Nephron progenitor cell (in vitro differentiated cells): ENCODE measurements at regions not wholly inside any gene's neighbourhood (a gene's known extent, or its start where the extent isn't known, plus 50 kb on each side); places are given as distances from the start of the nearest gene placed in this dataset.

Source experiments
- DNase-seq: peaks from one replicate; pipeline ENCODE4 v3.0.0; 2021
- H3K27ac Mint-ChIP-seq: 2 replicates; pipeline ENCODE4 v1.8.0; 2021; ENCODE audit warnings: mild to moderate bottlenecking, moderate library complexity, mixed read lengths
- H3K27me3 Mint-ChIP-seq: 2 replicates; pipeline ENCODE4 v1.8.0; 2021; ENCODE audit warnings: mild to moderate bottlenecking, low read depth, mixed read lengths; ENCODE audit not compliant: poor library complexity
- H3K36me3 Mint-ChIP-seq: 2 replicates; pipeline ENCODE4 v1.8.0; 2021; ENCODE audit warnings: low read depth, mixed read lengths
- H3K4me1 Mint-ChIP-seq: 2 replicates; pipeline ENCODE4 v1.8.0; 2021; ENCODE audit warnings: mixed read lengths
- H3K4me3 Mint-ChIP-seq: 2 replicates; pipeline ENCODE4 v1.8.0; 2021; ENCODE audit warnings: mild to moderate bottlenecking, moderate library complexity, mixed read lengths
- H3K9me3 Mint-ChIP-seq: 2 replicates; pipeline ENCODE4 v1.8.0; 2021; ENCODE audit warnings: mild to moderate bottlenecking, moderate library complexity, mixed read lengths
- CTCF ChIP-seq: fragments of 200-600 bp; sonication (generic); IDR thresholded peaks from 2 replicates; pipeline ENCODE4 v1.5.0; 2021; ENCODE audit warnings: antibody characterized with exemption

GRCh38 chr1:163933437-163933836 lies 611.7 kb downstream of the NUF2 start:
- Mint-ChIP-seq H3K27ac (no peak overlapping the region), H3K27me3 (peaks cover 3% of the 10 kb centered on the region), H3K4me3 (no peak overlapping the region), H3K9me3 (no peaks in the 10 kb centered on the region), H3K4me1 (no peaks in the 10 kb centered on the region), H3K36me3 (no peaks in the 10 kb centered on the region)
- no peak for TF ChIP-seq CTCF
- no peak for DNase-seq

GRCh38 chr1:163935738-163936374 lies 614.1 kb downstream of the NUF2 start:
- Mint-ChIP-seq H3K4me3 (no peak overlapping the region), H3K36me3 (no peaks in the 10 kb centered on the region), H3K27ac (no peak overlapping the region), H3K9me3 (peaks cover 3% of the 10 kb centered on the region), H3K4me1 (no peaks in the 10 kb centered on the region), H3K27me3 (peaks cover 3% of the 10 kb centered on the region)
- no peak for DNase-seq
- TF ChIP-seq CTCF = no peak

GRCh38 chr1:163959622-163960021 lies 599.4 kb upstream of the PBX1 start:
- DNase-seq = no peak
- no peak for TF ChIP-seq CTCF
- peaks cover 59% of the 10 kb centered on the region for H3K9me3 Mint-ChIP-seq
- peaks cover 6% of the 10 kb centered on the region for H3K27me3 Mint-ChIP-seq
- H3K4me3 Mint-ChIP-seq = no peak overlapping the region
- H3K4me1 Mint-ChIP-seq = no peaks in the 10 kb centered on the region
- no peak overlapping the region for H3K27ac Mint-ChIP-seq
- no peaks in the 10 kb centered on the region for H3K36me3 Mint-ChIP-seq

- DNase-seq = no peak
- Mint-ChIP-seq H3K4me1 (peaks cover 6% of the 10 kb centered on the region), H3K4me3 (no peak overlapping the region), H3K9me3 (peaks cover 11% of the 10 kb centered on the region), H3K27ac (no peak overlapping the region), H3K27me3 (peaks cover 3% of the 10 kb centered on the region), H3K36me3 (no peaks in the 10 kb centered on the region)
- TF ChIP-seq CTCF = no peak
Measured at GRCh38 chr1:163970151-163970550, 588.8 kb upstream of the PBX1 start.

- TF ChIP-seq CTCF = no peak
- H3K4me3 Mint-ChIP-seq = no peak overlapping the region
- H3K4me1 Mint-ChIP-seq = peaks cover 6% of the 10 kb centered on the region
- no peaks in the 10 kb centered on the region for H3K36me3 Mint-ChIP-seq
- H3K27me3 Mint-ChIP-seq = peaks cover 3% of the 10 kb centered on the region
- H3K9me3 Mint-ChIP-seq = peaks cover 10% of the 10 kb centered on the region
- no peak overlapping the region for H3K27ac Mint-ChIP-seq
- peak; percentile 3 for DNase-seq
Measured at GRCh38 chr1:163970699-163971098, 588.3 kb upstream of the PBX1 start.

GRCh38 chr1:163973586-163973985 lies 585.4 kb upstream of the PBX1 start:
- no peak overlapping the region for H3K4me3 Mint-ChIP-seq
- peaks cover 3% of the 10 kb centered on the region for H3K27me3 Mint-ChIP-seq
- H3K36me3 Mint-ChIP-seq = no peaks in the 10 kb centered on the region
- DNase-seq = no peak
- H3K27ac Mint-ChIP-seq = no peak overlapping the region
- TF ChIP-seq CTCF = no peak
- H3K9me3 Mint-ChIP-seq = peaks cover 2% of the 10 kb centered on the region
- peaks cover 6% of the 10 kb centered on the region for H3K4me1 Mint-ChIP-seq
